ENCODE measurements at regions not wholly inside any gene's neighbourhood (a gene's known extent, or its start where the extent isn't known, plus 50 kb on each side); places are given as distances from the start of the nearest gene placed in this dataset.

DNA sequence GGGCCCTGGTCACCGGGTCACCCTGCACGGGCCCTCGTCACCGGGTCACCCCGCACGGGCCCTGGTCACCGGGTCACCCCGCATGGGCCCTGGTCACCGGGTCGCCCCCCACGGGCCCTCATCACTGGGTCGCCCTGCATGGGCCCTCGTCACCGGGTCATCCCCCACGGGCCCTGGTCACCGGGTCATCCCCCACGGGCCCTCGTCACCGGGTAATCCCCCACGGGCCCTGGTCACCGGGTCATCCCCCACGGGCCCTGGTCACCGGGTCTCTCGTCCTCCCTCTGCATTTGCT lies 77.6 kb downstream of the RIPK4 start:
- CTCF ChIA-PET, result no interaction called here
- POLR2A ChIA-PET, result no interaction called here
- no peak overlapping the region for H3K4me3 Mint-ChIP-seq
- no peaks in the 10 kb centered on the region for H3K4me1 Mint-ChIP-seq
- H3K36me3 Mint-ChIP-seq (ENCODE audit: low read depth), result no peaks in the 10 kb centered on the region
- no peak overlapping the region for H3K27ac Mint-ChIP-seq
- no peak for DNase-seq
- peaks cover 5% of the 10 kb centered on the region for H3K27me3 Mint-ChIP-seq
- no peaks in the 10 kb centered on the region for H3K9me3 Mint-ChIP-seq

DNA sequence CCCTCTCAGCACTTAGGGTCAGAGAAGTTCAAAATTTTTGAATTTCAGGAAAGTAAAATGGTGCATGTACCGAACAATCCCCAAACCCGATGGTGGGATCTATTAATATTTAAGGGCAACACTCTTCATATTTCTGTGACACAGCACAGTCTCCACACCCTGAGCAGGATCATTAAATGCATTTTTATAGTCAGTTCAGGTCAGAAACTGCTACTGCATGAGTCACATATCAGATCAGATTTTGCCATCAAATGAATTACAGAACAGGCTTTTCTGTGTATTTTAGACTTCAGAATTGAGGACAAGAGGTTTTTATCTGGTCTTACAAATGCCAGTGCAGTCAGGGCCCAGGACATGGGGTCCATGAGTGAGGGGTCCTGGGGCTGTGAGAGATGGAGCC lies 79.2 kb downstream of the RIPK4 start:
- H3K9me3 Mint-ChIP-seq, result no peaks in the 10 kb centered on the region
- H3K36me3 Mint-ChIP-seq (ENCODE audit: low read depth), result no peaks in the 10 kb centered on the region
- no peak for DNase-seq
- H3K4me3 Mint-ChIP-seq, result no peak overlapping the region
- no peak overlapping the region for H3K27ac Mint-ChIP-seq
- ChIA-PET CTCF (no interaction called here), POLR2A (no interaction called here)
- H3K4me1 Mint-ChIP-seq, result no peaks in the 10 kb centered on the region
- peaks cover 3% of the 10 kb centered on the region for H3K27me3 Mint-ChIP-seq

DNA sequence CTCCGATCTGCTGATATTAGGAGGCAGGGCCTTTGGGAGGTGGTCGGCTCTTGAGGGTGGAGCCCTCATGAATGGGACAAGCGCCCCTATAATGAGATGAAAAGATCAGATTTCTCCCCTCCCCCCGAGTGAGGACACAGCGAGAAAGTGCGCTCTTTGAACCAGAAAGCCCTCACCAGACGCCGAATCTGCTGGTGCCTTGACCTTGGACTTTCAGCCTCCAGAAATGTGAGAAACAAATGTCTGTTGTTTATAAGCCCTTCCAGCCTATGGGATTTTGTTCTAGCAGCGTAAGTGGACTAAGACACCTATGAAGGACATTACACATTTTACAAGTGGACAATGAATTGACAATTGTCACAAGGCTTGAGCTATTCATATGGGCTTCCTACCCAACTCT lies 80.2 kb downstream of the RIPK4 start:
- Mint-ChIP-seq H3K27ac (no peak overlapping the region), H3K4me1 (no peaks in the 10 kb centered on the region), H3K9me3 (no peaks in the 10 kb centered on the region), H3K27me3 (peaks cover 3% of the 10 kb centered on the region), H3K4me3 (no peak overlapping the region), H3K36me3 (ENCODE audit: low read depth) (no peaks in the 10 kb centered on the region)
- DNase-seq, result no peak
- ChIA-PET POLR2A (no interaction called here), CTCF (no interaction called here)

DNA sequence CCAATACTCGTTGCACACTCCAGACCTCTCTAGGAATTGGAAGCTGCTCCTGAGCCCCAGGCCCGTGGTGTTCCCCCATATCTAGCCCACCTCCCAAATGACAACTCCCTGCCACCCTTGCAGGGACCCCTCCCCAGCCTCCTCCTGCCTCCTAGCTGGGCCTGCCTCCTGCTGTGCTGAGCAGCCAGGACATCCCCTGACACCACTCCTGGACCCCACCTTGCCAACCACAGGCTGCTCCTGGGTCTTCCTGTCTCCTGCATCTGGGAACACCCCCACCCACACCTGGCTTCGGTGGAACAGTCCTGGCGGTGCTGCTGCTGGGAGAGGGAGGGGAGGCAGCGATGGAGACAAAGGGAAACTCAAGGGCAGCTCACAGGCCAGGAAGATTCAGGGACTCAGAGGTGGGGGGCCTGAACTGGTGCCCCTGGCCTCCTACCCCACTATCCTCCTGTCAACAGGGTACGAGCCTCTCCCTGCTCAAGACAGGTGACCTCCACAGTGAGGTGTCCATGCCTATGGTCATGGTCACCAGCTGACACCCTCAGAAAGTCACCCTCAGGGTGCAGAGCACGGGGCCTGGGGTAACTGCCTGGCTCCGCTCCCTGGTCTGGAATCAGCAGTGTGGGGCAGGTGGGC lies 81.2 kb downstream of the RIPK4 start:
- no peak for DNase-seq
- no peaks in the 10 kb centered on the region for H3K9me3 Mint-ChIP-seq
- H3K27ac Mint-ChIP-seq, result no peak overlapping the region
- CTCF ChIA-PET, result no interaction called here
- H3K4me3 Mint-ChIP-seq, result no peak overlapping the region
- H3K36me3 Mint-ChIP-seq (ENCODE audit: low read depth), result no peaks in the 10 kb centered on the region
- no peaks in the 10 kb centered on the region for H3K4me1 Mint-ChIP-seq
- H3K27me3 Mint-ChIP-seq, result peaks cover 2% of the 10 kb centered on the region
- POLR2A ChIA-PET, result no interaction called here

DNA sequence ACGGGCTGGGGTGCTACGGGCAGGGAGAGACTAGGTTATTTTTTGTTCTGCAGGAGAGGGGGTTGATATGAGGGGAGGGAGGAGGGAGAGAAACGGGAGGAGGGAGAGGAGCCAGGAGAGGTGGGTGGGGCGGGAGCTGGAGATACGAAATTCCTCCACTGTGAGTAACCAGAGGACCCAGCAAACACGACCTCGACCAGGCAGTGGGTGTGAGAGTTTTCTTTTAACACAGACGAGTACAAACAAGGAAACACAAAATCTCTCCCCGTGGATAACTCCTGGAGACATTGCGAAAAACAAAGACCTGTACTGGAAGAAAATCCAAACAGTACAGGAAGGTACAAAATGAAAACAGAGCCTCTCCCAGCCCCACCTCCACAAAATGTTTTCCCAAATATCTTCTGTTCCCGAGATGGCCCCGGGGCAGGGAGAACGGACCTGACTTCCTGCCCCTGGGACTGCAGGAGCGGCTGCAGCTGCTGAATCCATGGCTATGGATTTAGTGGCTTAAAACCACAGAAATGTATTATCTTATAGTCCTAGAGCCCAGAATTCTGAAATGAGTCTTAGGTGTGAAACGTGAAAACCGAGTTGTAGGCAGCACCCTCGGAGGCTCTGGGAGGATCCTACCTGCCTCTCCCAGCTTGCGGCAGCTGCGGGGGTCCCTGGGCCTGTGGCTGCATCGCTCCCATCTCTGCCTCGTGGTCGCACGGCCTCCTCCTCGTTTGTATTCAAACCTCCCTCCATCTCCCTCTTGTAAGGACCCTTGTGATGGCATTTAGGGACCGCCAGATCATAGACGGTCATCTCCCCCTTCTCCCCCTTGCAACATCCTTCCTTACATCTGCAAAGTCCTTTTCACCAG lies 82.2 kb downstream of the RIPK4 start:
- POLR2A ChIA-PET, result no interaction called here
- Mint-ChIP-seq H3K36me3 (ENCODE audit: low read depth) (no peaks in the 10 kb centered on the region), H3K27me3 (no peaks in the 10 kb centered on the region), H3K4me3 (no peak overlapping the region), H3K4me1 (no peaks in the 10 kb centered on the region), H3K9me3 (no peaks in the 10 kb centered on the region), H3K27ac (no peak overlapping the region)
- CTCF ChIA-PET, result no interaction called here
- DNase-seq, result no peak

DNA sequence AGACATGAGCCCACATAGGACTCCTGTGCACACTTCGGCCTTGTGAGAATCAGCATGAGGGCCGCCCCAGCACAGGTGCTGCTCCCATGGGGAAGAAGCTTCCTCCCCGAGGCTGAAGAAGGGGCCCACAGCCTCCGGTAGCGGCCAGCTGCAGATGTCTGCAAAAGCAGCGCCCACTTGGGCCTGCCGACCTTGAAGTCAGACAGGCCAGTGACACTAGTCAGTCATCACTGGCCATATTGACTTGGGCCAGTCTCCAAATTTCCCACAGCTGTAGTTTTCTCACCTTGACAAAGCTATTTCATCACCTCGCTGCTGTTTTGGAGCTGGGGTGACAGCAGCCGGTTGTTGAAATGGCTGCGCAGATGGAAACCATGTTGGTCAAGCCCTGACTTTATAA lies 83.0 kb downstream of the RIPK4 start:
- CTCF ChIA-PET, result no interaction called here
- Mint-ChIP-seq H3K9me3 (no peaks in the 10 kb centered on the region), H3K27me3 (peaks cover under 1% of the 10 kb centered on the region), H3K4me3 (no peak overlapping the region), H3K4me1 (no peaks in the 10 kb centered on the region), H3K36me3 (ENCODE audit: low read depth) (no peaks in the 10 kb centered on the region), H3K27ac (no peak overlapping the region)
- POLR2A ChIA-PET, result no interaction called here
- DNase-seq, result no peak

DNA sequence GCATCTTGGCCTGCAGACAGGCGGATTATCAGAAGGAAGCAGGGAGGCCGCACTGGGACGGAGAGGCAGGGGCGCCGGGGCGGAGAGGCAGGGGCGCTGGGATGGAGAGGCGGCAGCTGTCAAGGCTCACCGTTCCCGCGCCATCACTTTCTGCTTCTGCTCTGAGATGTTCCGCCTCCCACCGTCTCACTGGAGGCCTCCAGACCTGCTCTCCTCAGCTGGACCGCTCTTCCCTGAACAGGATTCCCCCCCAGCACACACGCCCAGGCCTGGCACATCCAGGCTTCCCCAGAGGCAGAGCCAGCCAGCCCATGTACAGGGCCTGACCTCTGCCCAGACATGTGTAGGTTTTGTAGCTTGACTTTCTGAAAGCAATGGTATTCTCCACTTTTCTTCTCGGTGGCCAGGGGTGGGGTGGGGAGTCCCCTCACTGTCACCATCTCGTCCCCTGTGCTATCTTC lies 84.1 kb downstream of the RIPK4 start:
- H3K4me3 Mint-ChIP-seq, result no peak overlapping the region
- CTCF ChIA-PET, result no interaction called here
- H3K4me1 Mint-ChIP-seq, result no peaks in the 10 kb centered on the region
- H3K27ac Mint-ChIP-seq, result no peak overlapping the region
- H3K27me3 Mint-ChIP-seq, result peaks cover 3% of the 10 kb centered on the region
- no peaks in the 10 kb centered on the region for H3K36me3 Mint-ChIP-seq (ENCODE audit: low read depth)
- no peaks in the 10 kb centered on the region for H3K9me3 Mint-ChIP-seq
- no peak for DNase-seq
- POLR2A ChIA-PET, result no interaction called here

DNA sequence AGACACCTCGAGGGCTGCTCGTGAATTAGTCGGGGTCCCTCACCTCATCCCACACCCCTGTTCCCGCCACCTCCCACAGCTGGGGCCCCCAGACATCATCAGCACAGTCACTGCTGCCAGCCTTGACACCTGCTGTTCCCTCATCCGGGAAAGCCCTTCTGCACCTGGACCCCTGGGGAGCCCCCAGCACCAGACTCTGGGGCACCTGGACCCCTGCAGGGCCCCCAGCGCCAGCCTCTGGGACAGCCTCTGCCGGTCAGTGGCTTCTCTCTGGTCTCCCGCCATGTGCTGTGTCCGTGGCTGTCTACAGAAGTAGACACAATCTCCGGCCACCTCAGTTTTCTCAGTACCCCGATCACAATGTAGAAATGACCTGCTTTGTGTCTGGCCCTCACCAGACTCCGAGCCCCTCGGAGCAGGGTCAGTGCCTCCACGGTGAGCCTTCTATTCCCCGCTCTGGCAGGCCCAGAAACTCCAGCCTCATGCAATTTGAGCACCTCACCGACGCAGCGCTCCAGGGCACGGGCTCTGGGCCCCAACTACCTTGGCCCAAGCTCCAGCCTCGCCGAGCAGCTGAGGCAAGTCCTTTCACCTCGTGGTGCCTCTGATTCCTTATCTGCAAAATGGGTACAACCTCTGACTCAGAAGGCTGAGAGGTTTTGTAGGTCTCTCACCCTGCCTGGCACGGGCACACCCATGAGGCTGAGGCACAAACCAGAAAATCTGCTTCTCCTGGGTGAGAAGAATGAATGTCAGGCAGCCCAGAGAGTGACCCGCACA lies 84.7 kb downstream of the RIPK4 start:
- H3K27me3 Mint-ChIP-seq, result peaks cover 3% of the 10 kb centered on the region
- H3K36me3 Mint-ChIP-seq (ENCODE audit: low read depth), result no peaks in the 10 kb centered on the region
- ChIA-PET POLR2A (no interaction called here), CTCF (no interaction called here)
- no peaks in the 10 kb centered on the region for H3K9me3 Mint-ChIP-seq
- no peaks in the 10 kb centered on the region for H3K4me1 Mint-ChIP-seq
- no peak overlapping the region for H3K4me3 Mint-ChIP-seq
- no peak overlapping the region for H3K27ac Mint-ChIP-seq
- no peak for DNase-seq

DNA sequence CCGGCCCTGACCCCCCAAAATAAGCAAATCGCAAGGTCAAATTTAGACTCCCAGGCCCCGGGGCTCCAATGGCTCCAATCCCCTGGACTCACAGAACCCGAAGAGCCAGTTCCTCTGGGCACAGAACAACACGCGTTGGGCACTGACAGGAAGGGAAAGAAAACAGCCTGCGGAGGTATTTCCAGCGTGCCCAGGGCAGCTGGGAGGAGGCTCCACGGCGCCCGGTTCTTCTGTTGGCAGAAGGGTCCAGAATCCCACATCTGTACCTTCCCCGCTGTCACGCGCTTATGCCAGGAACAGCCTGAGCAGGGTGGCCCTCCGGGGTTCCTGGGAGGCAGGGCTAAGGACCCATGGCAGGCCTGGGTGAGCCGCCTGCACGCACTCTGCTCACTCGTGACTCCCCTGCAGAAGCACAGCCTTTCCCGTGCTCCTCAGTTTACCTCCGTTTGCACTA lies 85.5 kb downstream of the RIPK4 start:
- H3K36me3 Mint-ChIP-seq (ENCODE audit: low read depth), result no peaks in the 10 kb centered on the region
- H3K27me3 Mint-ChIP-seq, result peaks cover 4% of the 10 kb centered on the region
- ChIA-PET POLR2A (no interaction called here), CTCF (no interaction called here)
- H3K4me3 Mint-ChIP-seq, result no peak overlapping the region
- no peaks in the 10 kb centered on the region for H3K9me3 Mint-ChIP-seq
- H3K27ac Mint-ChIP-seq, result no peak overlapping the region
- no peak for DNase-seq
- no peaks in the 10 kb centered on the region for H3K4me1 Mint-ChIP-seq

DNA sequence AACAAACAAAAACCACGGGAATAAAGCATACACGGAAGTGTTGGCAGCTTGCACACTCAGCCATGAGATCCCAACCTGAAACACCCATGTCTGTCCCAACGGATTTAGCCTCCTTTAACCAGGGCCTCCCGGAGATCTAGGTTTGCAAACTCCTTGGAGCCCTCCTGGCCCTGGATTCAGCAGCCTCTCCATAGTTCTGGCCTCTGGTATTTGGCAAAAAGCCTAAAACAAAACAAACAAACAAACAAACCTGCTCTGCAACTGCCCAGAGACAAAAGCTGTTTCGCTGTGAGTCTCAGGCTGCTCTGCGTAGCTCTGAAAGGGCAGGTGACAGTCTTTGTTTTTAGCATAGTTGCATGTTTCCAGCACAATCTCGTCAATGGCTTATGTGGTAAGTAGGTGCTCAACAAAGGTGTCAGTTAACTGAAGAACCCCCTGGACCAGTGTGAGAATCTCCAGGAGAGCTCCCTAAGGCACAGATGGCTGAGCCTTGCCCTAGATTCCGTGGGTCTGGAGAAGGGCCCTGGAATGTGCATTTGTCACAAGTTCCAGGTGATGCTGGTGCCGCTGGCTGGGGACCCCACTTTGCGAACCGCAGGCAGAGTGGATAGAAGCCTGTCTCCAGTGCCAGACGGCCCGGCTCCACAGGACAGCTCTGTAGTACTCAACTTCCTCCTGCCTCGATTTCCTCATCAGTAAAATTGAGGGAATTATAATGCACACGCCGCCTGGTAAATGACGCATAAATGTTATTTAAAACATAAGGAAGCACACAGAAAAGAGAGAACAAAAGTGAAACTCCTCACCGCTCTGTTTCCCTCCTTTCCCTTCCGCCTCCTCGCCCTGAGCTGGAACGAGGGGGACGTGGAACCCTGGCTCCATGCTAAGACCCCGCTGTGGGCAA lies 86.2 kb downstream of the RIPK4 start:
- CTCF ChIA-PET, result no interaction called here
- Mint-ChIP-seq H3K36me3 (ENCODE audit: low read depth) (no peaks in the 10 kb centered on the region), H3K27me3 (peaks cover 6% of the 10 kb centered on the region), H3K4me1 (no peaks in the 10 kb centered on the region), H3K9me3 (no peaks in the 10 kb centered on the region), H3K27ac (no peak overlapping the region), H3K4me3 (no peak overlapping the region)
- no peak for DNase-seq
- POLR2A ChIA-PET, result no interaction called here

DNA sequence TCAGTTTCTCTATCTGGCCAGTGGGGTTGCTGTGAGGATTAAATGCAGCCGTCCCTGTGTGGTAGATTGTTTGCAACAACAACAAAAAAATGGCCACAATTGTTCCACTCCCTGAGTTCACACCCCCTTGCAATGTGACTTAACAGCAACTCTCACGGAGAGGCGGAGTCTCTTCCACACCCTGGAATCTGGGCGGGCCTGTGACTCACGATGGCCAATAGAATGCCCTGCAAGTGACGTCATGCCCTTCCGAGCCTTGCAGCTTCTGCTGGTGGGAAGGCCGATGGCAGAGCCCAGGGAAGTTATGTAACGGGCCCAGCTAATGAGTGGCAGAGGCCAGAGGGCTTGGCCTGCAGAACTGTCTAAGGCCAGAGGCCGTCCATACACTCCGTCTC lies 87.9 kb downstream of the RIPK4 start:
- Mint-ChIP-seq H3K9me3 (no peaks in the 10 kb centered on the region), H3K27me3 (peaks cover 8% of the 10 kb centered on the region)
- CTCF ChIA-PET, result no interaction called here

DNA sequence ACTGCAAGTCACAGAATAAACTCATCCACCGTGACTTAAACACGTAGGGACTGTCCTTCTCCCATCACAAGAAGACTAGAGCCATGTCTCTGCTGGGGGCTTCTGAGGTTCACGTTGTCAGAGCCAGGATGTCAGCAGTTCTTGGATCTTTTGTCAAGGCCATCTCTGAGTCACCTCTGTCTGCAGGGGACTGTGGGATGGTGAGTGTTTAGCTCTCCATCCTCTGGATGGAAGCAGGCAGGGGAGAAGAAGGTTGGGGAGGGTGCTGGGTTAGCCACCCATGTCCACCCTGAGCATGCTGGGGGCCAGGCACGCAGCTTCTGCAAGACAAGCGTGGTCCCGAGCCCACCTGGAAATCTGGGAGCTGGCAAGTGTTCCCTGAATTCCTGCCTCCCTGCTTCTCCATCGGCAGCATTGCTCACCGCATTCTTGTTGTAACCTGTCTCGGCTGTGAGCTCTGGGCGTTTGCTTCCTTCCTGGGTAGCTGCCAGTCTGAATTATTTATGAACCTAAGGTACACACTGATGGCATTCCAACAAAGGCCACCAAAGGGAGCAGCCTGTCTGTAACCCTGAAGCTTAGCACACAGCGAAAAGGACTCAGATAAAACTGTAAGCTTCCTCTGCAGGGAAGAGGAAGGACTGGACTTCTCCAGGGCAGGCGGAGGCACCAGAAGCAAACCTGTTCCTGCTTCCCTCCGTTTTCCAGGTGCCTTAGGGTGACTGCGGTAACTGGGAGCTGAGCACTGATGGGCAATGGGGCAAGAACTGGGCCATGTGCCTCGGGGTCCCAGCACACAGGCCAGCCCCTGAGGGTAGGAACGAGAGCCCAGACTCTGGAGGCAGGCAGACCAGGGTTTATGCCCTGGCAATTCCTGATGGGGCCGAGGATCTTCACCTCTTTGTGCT lies 88.6 kb downstream of the RIPK4 start:
- CTCF ChIA-PET, result no interaction called here
- H3K4me1 Mint-ChIP-seq, result no peaks in the 10 kb centered on the region
- H3K4me3 Mint-ChIP-seq, result no peak overlapping the region
- POLR2A ChIA-PET, result no interaction called here
- H3K27me3 Mint-ChIP-seq, result peaks cover 9% of the 10 kb centered on the region
- no peak for DNase-seq
- H3K36me3 Mint-ChIP-seq (ENCODE audit: low read depth), result no peaks in the 10 kb centered on the region
- H3K9me3 Mint-ChIP-seq, result no peaks in the 10 kb centered on the region
- H3K27ac Mint-ChIP-seq, result no peak overlapping the region

More for the DNA sequence above, 87.9 kb downstream of the RIPK4 start:
- DNase-seq, result no peak
- Mint-ChIP-seq H3K27ac (no peak overlapping the region), H3K4me3 (no peak overlapping the region), H3K4me1 (no peaks in the 10 kb centered on the region), H3K36me3 (ENCODE audit: low read depth) (no peaks in the 10 kb centered on the region)
- POLR2A ChIA-PET, result no interaction called here

Measured in activated CD4-positive, alpha-beta memory T cell treated with anti-CD3 and anti-CD28 coated beads, Interleukin-2, amount 10 ng/mL, durations not matched to agents 7 days and 5 days (primary cell).